T-helper 17 cell (primary cell): ENCODE measurements at regions not wholly inside any gene's neighbourhood (a gene's known extent, or its start where the extent isn't known, plus 50 kb on each side); places are given as distances from the start of the nearest gene placed in this dataset.
"Not testable (repeated sequence)": the region's sequence is repeated elsewhere in the genome, so short reads cannot be mapped to it uniquely, and the experiment has no call there.

Experiments
- ATAC-seq: fragments of 150-1000 bp; cut with Tn5 transposase; 2 replicates; pipeline ENCODE4 v1.10.0; 2021; ENCODE audit warnings: mild to moderate bottlenecking, moderate library complexity
- DNase-seq, 3 donors: peaks; one replicate each; pipeline versions ENCODE4 v3.0.0 to v3.0.0-alpha.2; 2020 to 2021
- H3K9me3 ChIP-seq: one replicate; pipeline ENCODE4 v1.7.0; 2013; ENCODE audit warnings: low read length, mild to moderate bottlenecking; ENCODE audit not compliant: control insufficient read depth, poor library complexity, severe bottlenecking
- H3K27ac Mint-ChIP-seq: one replicate; pipeline ENCODE4 v1.8.0; 2022; ENCODE audit warnings: mild to moderate bottlenecking, moderate library complexity, mixed read lengths
- H3K27me3 Mint-ChIP-seq: one replicate; pipeline ENCODE4 v1.8.0; 2022; ENCODE audit warnings: mixed read lengths
- H3K36me3 Mint-ChIP-seq: one replicate; pipeline ENCODE4 v1.8.0; 2022; ENCODE audit warnings: low read depth, mixed read lengths
- H3K4me1 Mint-ChIP-seq: one replicate; pipeline ENCODE4 v1.8.0; 2022; ENCODE audit warnings: mild to moderate bottlenecking, mixed read lengths
- H3K4me3 Mint-ChIP-seq: one replicate; pipeline ENCODE4 v1.8.0; 2022; ENCODE audit warnings: mild to moderate bottlenecking, moderate library complexity, mixed read lengths

DNA sequence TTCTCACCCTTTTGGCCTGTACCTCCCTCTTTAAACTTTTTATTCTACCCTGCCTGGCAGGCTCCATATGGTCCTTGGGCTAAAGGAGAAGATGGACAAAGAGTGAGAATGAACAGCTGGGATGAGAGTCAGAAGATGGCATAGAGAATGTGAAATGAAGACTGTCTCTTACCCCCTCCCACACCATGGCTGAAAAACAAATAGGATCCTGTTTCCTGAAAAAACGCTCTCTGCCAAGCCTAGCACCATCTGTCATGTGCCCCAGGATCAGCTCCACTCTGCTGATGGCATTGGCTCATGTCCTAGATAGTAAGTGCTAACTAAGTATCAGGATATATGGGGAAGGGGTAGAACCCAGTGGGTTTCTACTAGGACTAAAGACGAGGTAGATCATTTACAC, 238.6 kb downstream of the MEX3B start:
- Mint-ChIP-seq H3K27ac (no peak overlapping the region), H3K27me3 (no peaks in the 10 kb centered on the region), H3K36me3 (no peaks in the 10 kb centered on the region), H3K4me3 (no peak overlapping the region), H3K4me1 (no peaks in the 10 kb centered on the region)
- DNase-seq = no peak
- no peaks in the 10 kb centered on the region for H3K9me3 ChIP-seq
- ATAC-seq = no peak

DNA sequence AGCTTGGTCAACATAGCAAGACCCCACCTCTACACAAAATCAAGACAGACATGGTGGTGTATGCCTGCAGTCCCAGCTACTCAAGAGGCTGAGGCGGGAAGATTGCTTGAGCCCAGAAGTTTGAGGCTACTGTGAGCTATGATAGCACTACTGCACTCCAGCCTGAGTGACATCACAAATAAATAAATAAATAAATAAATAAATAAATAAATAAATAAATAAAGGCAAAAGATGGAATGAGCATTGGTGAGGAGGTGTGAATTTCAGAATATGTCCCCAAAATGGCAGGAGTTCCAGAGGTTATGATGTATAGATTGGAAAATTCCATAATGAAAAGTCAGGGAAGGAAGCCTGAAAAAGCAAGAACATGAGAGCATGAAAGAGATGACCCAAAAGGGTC, 249.9 kb downstream of the MEX3B start:
- no peaks in the 10 kb centered on the region for H3K4me1 Mint-ChIP-seq
- H3K4me3 Mint-ChIP-seq = no peak overlapping the region

DNA sequence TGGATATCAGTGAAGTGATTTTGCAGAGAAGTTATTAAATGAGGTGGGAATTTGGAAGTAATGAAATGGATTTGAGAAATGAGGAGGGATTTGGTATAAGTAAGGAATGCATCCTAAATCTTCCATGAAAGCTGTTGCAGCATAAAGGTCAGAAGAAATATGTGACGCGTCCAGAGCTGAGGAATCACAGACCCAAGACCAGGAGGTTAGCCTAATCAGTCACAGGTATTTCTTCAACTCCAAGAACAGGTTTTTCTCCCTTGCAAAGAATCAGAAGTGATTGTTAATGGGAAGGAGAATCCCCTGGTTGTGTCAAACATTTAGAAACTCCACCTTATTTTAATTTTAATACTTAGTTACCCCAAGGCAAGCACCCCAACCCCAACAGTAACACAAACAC, 253.2 kb downstream of the MEX3B start:
- H3K27me3 Mint-ChIP-seq = peaks cover 14% of the 10 kb centered on the region
- no peak overlapping the region for H3K4me3 Mint-ChIP-seq
- DNase-seq (no peak), ATAC-seq (no peak)
- no peaks in the 10 kb centered on the region for H3K9me3 ChIP-seq
- H3K4me1 Mint-ChIP-seq = no peaks in the 10 kb centered on the region
- H3K36me3 Mint-ChIP-seq = no peaks in the 10 kb centered on the region
- no peak overlapping the region for H3K27ac Mint-ChIP-seq

More for the DNA sequence above, 249.9 kb downstream of the MEX3B start:
- H3K9me3 ChIP-seq = no peaks in the 10 kb centered on the region
- no peak for ATAC-seq
- DNase-seq = no peak
- H3K27ac Mint-ChIP-seq = no peak overlapping the region
- no peaks in the 10 kb centered on the region for H3K27me3 Mint-ChIP-seq
- H3K36me3 Mint-ChIP-seq = no peaks in the 10 kb centered on the region

DNA sequence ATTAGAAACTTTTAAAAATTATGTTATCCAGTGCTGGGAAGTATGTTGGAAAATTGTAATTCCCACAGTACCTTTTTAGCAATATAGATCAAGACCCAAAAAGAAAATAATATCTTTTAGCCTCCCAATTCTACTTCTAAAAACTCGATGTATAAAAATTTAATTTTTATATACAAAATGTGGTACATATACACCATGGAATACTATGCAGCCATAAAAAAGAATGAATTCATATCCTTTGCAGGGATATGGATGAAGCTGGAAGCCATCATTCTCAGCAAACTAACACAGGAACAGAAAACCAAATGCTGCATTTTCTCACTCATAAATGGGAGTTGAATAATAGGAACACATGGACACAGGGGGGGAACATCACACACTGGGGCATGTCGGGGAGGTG, 254.5 kb downstream of the MEX3B start:
- not testable (repeated sequence) for DNase-seq, H3K9me3 ChIP-seq, H3K27ac Mint-ChIP-seq, H3K36me3 Mint-ChIP-seq, ATAC-seq, H3K4me3 Mint-ChIP-seq, H3K4me1 Mint-ChIP-seq
- H3K27me3 Mint-ChIP-seq = peaks cover 14% of the 10 kb centered on the region

DNA sequence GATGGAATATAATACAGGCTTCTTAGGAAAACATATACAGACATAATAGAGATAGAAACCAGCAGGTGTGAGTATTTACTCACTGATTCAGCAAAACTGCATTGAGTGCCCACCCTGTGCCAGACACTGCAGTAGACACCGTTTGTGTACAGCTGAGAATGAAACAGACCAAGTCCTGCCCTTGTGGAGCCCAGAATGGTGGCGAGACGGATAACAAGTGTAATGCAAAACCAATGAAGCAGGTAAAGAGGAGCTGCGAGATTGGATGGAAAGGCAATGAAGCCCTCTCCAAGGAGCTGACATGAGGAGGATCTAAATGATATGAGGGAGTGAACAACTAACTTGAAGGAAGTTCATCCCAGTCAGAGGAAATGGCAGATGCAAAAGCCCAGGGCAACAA, 256.4 kb downstream of the MEX3B start:
- H3K27me3 Mint-ChIP-seq = peaks cover 20% of the 10 kb centered on the region
- ATAC-seq (no peak), DNase-seq (no peak)
- H3K9me3 ChIP-seq = no peaks in the 10 kb centered on the region
- no peak overlapping the region for H3K4me3 Mint-ChIP-seq
- no peaks in the 10 kb centered on the region for H3K4me1 Mint-ChIP-seq
- H3K27ac Mint-ChIP-seq = no peak overlapping the region
- H3K36me3 Mint-ChIP-seq = no peaks in the 10 kb centered on the region

DNA sequence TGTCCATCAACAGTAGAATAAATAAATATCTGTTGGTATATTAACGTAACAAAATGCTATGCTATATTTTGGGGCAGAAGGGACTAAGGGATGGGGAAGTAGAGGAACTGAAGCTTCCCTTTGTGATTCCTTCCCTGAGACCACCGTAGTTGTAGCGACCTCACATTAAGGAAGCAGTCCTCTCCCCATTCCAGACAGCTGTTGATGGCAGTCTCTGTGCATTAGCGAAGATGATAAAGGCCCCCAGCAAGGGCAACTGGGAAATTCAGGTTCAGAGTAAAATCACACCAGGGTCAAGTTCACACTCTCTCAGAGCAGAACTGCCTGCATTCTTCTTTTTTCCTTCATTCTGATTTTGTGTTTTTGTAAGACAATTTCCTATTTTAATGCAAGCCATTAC, 259.0 kb downstream of the MEX3B start:
- Mint-ChIP-seq H3K4me1 (no peaks in the 10 kb centered on the region), H3K36me3 (no peaks in the 10 kb centered on the region), H3K27me3 (peaks cover 27% of the 10 kb centered on the region), H3K27ac (no peak overlapping the region), H3K4me3 (no peak overlapping the region)
- no peak for DNase-seq
- H3K9me3 ChIP-seq = no peaks in the 10 kb centered on the region
- no peak for ATAC-seq

DNA sequence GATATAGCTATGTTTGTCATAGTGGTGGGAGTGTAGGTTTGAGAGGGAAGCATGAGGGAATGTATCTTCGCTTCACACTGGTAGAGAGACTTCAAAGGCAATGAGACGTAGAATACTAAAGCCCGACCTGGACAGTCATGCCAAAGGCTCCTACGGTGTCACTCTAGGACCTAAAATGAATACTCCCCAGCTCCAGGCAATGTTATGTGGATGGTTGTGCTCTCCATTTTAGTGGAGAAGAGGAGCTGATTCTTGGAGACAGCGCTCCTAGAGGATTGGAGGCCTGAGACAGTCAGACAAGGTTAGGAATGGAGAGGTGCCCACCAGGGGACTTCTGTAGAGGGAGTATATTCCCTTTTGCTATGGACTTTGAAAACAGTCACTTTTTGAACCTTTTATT, 260.1 kb downstream of the MEX3B start:
- ATAC-seq = no peak
- H3K4me1 Mint-ChIP-seq = no peaks in the 10 kb centered on the region
- no peaks in the 10 kb centered on the region for H3K9me3 ChIP-seq
- no peak for DNase-seq
- no peak overlapping the region for H3K27ac Mint-ChIP-seq
- peaks cover 29% of the 10 kb centered on the region for H3K27me3 Mint-ChIP-seq
- no peak overlapping the region for H3K4me3 Mint-ChIP-seq
- no peaks in the 10 kb centered on the region for H3K36me3 Mint-ChIP-seq

DNA sequence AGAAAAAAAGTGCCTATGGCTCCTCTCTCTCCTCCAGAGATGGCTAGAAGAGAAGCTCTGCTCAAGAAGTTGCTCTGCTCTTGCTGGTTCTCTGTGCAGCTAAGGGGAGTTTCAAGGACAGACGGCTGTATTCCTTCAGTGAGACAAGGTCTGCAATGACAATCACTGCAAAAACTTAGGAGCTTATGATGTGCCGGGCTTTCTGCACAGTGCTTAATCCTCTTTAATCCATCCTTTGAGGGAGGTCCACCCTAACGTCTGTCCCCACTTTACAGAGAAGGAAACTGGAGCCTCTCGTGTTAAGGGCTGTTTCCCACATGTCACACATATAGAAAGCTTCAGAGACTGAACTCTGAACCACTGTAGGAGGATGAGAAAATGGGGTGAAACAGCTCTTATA, 260.6 kb downstream of the MEX3B start:
- Mint-ChIP-seq H3K4me1 (no peaks in the 10 kb centered on the region), H3K4me3 (no peak overlapping the region), H3K27me3 (peaks cover 34% of the 10 kb centered on the region), H3K27ac (no peak overlapping the region), H3K36me3 (no peaks in the 10 kb centered on the region)
- DNase-seq = no peak
- no peak for ATAC-seq
- H3K9me3 ChIP-seq = no peaks in the 10 kb centered on the region

DNA sequence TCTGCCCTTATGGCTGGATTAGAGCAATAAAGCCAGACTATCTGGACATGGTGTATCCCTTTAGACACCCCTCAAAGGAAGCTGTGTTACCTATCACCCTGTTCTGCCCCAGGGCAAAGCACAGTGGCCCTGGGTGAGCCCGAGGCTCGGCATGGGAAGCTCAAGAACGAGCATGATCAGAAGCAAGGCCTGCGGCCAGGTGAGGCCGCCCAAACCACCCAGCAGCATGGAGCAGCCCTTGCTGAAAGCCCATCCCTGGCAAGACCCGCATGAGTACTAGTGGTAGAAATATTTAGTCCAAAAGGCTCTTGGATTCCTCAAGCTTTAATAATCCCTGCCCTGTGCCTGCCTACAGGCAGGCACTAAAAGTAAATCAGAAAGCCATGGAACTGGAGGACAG, 261.1 kb downstream of the MEX3B start:
- Mint-ChIP-seq H3K27ac (no peak overlapping the region), H3K27me3 (peaks cover 35% of the 10 kb centered on the region), H3K4me3 (no peak overlapping the region), H3K36me3 (no peaks in the 10 kb centered on the region), H3K4me1 (no peaks in the 10 kb centered on the region)
- DNase-seq = no peak
- no peaks in the 10 kb centered on the region for H3K9me3 ChIP-seq
- no peak for ATAC-seq

DNA sequence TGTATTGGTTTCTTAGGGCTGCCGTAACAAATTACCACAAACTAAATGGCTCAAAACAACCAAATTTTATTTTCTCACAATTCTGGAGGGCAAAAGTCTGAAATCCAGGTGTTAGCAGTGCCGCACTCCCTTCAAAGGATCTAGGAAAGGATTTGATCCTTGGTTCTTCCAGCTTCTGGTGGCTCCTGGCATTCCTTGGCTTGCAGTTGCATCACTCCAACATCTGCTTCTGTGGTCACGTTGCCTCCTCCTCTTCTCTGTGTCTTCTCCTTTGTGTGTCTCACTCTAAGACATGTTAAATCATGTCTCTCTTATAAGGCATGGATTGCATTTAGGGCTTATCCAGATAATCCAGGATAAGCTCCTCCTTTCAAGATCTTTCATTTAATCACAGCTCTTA, 262.2 kb downstream of the MEX3B start:
- no peak overlapping the region for H3K27ac Mint-ChIP-seq
- H3K4me3 Mint-ChIP-seq = no peak overlapping the region
- no peak for DNase-seq
- ATAC-seq = no peak
- no peaks in the 10 kb centered on the region for H3K9me3 ChIP-seq
- no peaks in the 10 kb centered on the region for H3K4me1 Mint-ChIP-seq
- peaks cover 34% of the 10 kb centered on the region for H3K27me3 Mint-ChIP-seq
- peaks cover 2% of the 10 kb centered on the region for H3K36me3 Mint-ChIP-seq

DNA sequence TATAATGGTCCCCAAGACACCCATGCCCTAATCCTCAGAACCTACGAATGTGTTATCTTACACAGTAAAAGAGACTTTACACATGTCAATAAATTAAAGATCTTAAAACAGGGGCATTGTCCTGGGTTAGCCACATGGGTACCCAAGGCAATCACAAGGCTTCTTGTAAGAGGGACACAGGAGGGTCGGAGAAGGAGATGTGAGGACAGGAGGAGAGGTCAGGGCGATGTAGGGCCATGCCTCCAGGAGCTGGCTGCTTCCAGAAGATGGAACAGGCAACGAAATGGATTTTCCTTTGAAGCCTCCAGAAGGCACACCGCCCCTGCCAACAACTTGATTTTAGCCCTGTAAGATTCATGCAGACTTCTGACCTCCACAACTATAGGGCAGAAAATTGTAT, 262.7 kb downstream of the MEX3B start:
- Mint-ChIP-seq H3K4me3 (no peak overlapping the region), H3K36me3 (peaks cover 2% of the 10 kb centered on the region), H3K27ac (no peak overlapping the region), H3K4me1 (no peaks in the 10 kb centered on the region), H3K27me3 (peaks cover 32% of the 10 kb centered on the region)
- ATAC-seq = no peak
- H3K9me3 ChIP-seq = no peaks in the 10 kb centered on the region
- no peak for DNase-seq

DNA sequence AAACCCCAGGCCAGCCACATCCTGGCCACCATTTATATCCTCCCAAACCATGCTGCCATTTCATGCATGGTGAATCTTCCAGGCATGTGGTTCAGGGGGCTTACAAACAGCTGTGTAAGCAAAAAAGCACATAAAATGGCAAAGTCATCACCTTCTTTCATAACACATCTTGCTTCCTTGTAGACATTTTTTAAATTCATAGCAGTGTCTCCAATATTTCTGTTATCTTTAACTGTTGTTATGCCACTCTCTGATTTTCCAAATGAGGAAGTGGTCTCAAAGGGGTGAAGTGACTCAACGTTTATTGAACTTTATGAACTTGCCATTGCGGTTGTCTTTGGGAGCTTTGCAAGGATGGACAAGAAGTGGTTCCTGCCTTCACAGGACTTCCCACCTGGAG, 264.4 kb downstream of the MEX3B start:
- H3K36me3 Mint-ChIP-seq = peaks cover 2% of the 10 kb centered on the region
- no peaks in the 10 kb centered on the region for H3K9me3 ChIP-seq
- H3K27ac Mint-ChIP-seq = no peak overlapping the region
- ATAC-seq (no peak), DNase-seq (no peak)
- H3K4me3 Mint-ChIP-seq = no peak overlapping the region
- H3K27me3 Mint-ChIP-seq = peaks cover 29% of the 10 kb centered on the region
- H3K4me1 Mint-ChIP-seq = no peaks in the 10 kb centered on the region

DNA sequence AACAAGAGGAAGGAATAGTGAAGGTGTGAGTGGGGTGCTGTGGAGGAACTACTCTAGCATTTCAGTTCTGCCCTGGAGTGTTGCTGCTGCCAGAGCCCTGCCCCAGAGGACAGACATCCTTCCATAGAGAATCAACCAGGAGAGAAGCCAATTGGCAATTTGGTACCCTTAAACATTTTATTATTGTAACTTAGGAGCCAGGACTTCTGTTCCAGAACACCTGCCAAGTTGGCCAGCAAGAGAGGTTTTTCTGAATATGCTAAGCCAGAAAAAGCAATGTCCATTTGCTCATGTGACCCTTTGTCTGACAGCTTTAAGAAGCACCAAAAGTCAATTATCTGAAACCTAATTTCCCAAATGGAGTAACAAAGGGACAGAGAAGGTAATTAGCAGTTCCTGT, 264.9 kb downstream of the MEX3B start:
- peaks cover 26% of the 10 kb centered on the region for H3K27me3 Mint-ChIP-seq
- ATAC-seq = no peak
- no peaks in the 10 kb centered on the region for H3K4me1 Mint-ChIP-seq
- no peak for DNase-seq
- H3K27ac Mint-ChIP-seq = no peak overlapping the region
- no peak overlapping the region for H3K4me3 Mint-ChIP-seq
- H3K9me3 ChIP-seq = no peaks in the 10 kb centered on the region
- peaks cover 2% of the 10 kb centered on the region for H3K36me3 Mint-ChIP-seq

DNA sequence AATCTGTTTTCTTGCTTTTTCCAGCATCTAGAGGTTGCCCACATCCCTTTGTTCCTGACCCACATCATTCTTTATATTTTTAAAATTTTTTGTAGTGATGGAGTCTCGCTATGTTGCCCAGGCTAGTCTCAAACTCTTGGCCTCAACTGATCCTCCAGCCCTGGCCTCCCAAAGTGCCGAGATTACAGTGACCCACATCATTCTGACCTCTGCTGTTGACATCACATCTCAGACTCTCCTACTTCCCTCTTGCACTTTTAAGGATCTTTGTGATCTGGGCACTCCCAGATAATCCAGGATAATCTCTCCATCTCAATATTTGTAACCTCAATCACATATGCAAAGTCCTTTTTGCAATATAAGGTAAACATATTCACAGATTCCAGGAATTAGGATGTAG, 266.6 kb downstream of the MEX3B start:
- Mint-ChIP-seq H3K36me3 (peaks cover 2% of the 10 kb centered on the region), H3K4me1 (no peaks in the 10 kb centered on the region), H3K4me3 (no peak overlapping the region), H3K27me3 (peaks cover 22% of the 10 kb centered on the region), H3K27ac (no peak overlapping the region)
- no peak for ATAC-seq
- no peak for DNase-seq
- H3K9me3 ChIP-seq = no peaks in the 10 kb centered on the region

DNA sequence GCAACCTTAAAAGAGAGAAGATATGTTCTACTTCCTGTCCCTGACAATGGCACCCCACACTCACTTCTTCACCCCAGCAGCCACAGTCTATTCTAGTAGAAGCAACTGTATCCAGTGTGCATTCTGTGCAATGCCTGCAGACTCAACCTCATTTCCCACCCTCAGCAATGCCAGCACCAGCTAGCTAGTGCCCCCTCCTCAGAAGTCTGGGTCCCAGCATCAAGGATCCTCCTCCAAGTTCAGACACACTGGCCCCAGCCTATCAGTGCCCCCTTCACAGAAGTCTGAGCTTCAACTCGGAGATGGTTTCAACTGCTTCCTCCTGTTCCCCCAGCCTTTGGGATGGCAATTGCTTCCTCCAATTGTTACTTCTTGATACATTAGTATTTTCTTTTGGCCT, 268.3 kb downstream of the MEX3B start:
- no peak overlapping the region for H3K4me3 Mint-ChIP-seq
- H3K4me1 Mint-ChIP-seq = no peaks in the 10 kb centered on the region
- H3K27me3 Mint-ChIP-seq = peaks cover 22% of the 10 kb centered on the region
- no peak for ATAC-seq
- DNase-seq = no peak
- no peaks in the 10 kb centered on the region for H3K9me3 ChIP-seq
- peaks cover 2% of the 10 kb centered on the region for H3K36me3 Mint-ChIP-seq
- no peak overlapping the region for H3K27ac Mint-ChIP-seq
